ENCODE measurements at regions not wholly inside any gene's neighbourhood (a gene's known extent, or its start where the extent isn't known, plus 50 kb on each side); places are given as distances from the start of the nearest gene placed in this dataset.
A peak's percentile ranks its signal among the peaks of the same experiment; 100 is the strongest.

DNA sequence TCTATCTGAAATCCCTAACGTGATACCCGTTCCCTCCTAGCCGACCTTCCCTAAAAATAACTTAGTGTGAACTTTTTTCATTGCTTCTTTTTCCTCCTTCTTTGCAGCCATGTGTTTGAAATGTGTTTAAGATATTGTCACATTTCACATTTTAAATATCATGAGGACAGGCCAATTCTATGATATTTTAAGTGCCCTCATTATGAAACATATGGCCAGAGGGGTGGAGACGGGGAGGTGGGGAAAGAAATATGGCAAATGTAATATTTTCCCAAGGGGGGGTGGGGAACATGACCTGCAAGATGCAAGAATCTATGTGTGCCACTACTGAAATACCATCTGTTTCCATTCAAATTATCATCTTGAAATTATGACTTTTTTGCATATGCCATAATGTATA lies 1039.2 kb downstream of the AGBL1 start:
- Histone ChIP-seq H3K27ac (no peak overlapping the region), H3K4me3 (no peak overlapping the region), H3K27me3 (no peaks in the 10 kb centered on the region), H3K4me1 (no peaks in the 10 kb centered on the region), H3K9me3 (no peaks in the 10 kb centered on the region), H3K36me3 (no peaks in the 10 kb centered on the region)
- intact Hi-C loops (cut with DNase I; ENCODE audit: low total_unique reads) (no loop called here), in situ Hi-C loops (cut with MboI; ENCODE audit: low sequenced_read_pairs in 4 of 4) (no loop called here)
- TF ChIP-seq POLR2A (IDR thresholded peaks at IDR 0.05) = no peak
- TF ChIP-seq, protein P1, sequence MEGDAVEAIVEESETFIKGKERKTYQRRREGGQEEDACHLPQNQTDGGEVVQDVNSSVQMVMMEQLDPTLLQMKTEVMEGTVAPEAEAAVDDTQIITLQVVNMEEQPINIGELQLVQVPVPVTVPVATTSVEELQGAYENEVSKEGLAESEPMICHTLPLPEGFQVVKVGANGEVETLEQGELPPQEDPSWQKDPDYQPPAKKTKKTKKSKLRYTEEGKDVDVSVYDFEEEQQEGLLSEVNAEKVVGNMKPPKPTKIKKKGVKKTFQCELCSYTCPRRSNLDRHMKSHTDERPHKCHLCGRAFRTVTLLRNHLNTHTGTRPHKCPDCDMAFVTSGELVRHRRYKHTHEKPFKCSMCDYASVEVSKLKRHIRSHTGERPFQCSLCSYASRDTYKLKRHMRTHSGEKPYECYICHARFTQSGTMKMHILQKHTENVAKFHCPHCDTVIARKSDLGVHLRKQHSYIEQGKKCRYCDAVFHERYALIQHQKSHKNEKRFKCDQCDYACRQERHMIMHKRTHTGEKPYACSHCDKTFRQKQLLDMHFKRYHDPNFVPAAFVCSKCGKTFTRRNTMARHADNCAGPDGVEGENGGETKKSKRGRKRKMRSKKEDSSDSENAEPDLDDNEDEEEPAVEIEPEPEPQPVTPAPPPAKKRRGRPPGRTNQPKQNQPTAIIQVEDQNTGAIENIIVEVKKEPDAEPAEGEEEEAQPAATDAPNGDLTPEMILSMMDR (IDR thresholded peaks at IDR 0.05 in 4 of 5, conservative IDR thresholded peaks at IDR 0.05 in 1 of 5) = no peak
- no peak for DNase-seq
- ATAC-seq = no peak

DNA sequence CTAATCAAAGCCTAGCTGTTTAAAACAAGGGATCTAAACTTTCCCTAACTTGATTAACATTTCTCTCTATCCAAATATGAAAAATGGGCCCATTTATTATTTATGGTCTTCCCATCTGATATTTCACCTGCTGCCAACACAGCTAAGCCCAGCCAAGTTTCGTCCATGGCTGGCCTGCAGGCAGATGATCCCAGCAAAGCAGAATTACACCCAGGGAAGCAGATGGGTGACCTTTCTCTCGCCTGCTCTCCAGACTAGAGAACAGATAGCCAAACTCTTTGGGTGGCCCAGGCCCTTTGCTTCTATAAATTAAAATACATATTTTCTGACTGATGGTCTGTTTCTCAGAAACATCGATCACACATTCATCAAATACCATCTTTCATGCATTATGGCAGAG lies 1038.8 kb downstream of the AGBL1 start:
- H3K36me3 ChIP-seq = no peaks in the 10 kb centered on the region
- H3K4me1 ChIP-seq = no peaks in the 10 kb centered on the region
- no peaks in the 10 kb centered on the region for H3K27me3 ChIP-seq
- no peak for DNase-seq
- no peak for ATAC-seq
- no peak overlapping the region for H3K27ac ChIP-seq
- no peaks in the 10 kb centered on the region for H3K9me3 ChIP-seq
- intact Hi-C loops (cut with DNase I; ENCODE audit: low total_unique reads) = no loop called here
- TF ChIP-seq, protein P1 (IDR thresholded peaks at IDR 0.05 in 4 of 5, conservative IDR thresholded peaks at IDR 0.05 in 1 of 5) = no peak
- no peak for TF ChIP-seq POLR2A (IDR thresholded peaks at IDR 0.05)
- no peak overlapping the region for H3K4me3 ChIP-seq
- in situ Hi-C loops (cut with MboI; ENCODE audit: low sequenced_read_pairs in 4 of 4) = no loop called here

DNA sequence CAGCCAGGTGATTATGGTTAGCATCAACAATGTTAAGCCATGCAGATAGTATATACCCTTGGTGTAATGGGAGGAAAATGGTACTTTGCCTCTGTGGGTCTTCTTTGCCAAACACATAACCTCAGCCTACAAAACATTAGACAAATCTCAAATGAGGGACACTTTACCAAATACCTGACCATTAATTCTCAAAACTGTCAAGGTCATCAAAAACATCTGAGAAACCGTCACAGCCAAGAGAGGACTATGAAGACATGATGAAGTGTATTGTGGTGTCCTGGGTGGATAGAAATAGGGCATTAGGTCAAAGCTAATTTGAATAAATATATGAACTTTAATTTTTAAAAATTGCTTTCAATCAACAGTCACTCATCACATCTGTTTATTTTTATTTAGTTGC lies 1036.1 kb downstream of the AGBL1 start:
- Histone ChIP-seq H3K36me3 (no peaks in the 10 kb centered on the region), H3K27ac (no peak overlapping the region), H3K4me3 (no peak overlapping the region), H3K27me3 (no peaks in the 10 kb centered on the region), H3K4me1 (no peaks in the 10 kb centered on the region), H3K9me3 (no peaks in the 10 kb centered on the region)
- DNase-seq (no peak), ATAC-seq (no peak)
- TF ChIP-seq, protein P1 (IDR thresholded peaks at IDR 0.05 in 4 of 5, conservative IDR thresholded peaks at IDR 0.05 in 1 of 5) = no peak
- TF ChIP-seq POLR2A (IDR thresholded peaks at IDR 0.05) = no peak
- intact Hi-C loops (cut with DNase I; ENCODE audit: low total_unique reads) (no loop called here), in situ Hi-C loops (cut with MboI; ENCODE audit: low sequenced_read_pairs in 4 of 4) (no loop called here)

DNA sequence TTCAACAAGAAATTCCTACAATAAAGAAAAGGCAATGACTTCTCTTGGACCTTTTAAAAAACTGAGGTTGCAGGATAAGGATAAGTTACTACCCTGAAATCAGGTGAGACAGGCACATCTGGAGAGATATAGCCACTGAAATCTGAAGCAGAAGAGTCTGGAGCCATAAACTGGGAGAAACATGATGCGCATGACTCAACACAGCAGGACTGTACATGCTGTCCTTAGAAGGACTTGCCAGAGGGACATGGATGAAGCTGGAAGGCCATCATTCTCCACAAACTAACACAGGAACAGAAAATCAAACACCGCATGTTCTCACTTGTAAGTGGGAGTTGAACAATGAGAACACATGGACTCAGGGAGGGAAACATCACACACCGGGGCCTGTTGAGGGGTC lies 1020.2 kb downstream of the AGBL1 start:
- Histone ChIP-seq H3K27ac (peak overlapping the region in 1 of 4 donors; percentile 63), H3K27me3 (no peaks in the 10 kb centered on the region), H3K36me3 (no peaks in the 10 kb centered on the region), H3K4me1 (no peaks in the 10 kb centered on the region), H3K4me3 (no peak overlapping the region), H3K9me3 (no peaks in the 10 kb centered on the region)
- in situ Hi-C loops (cut with MboI; ENCODE audit: low sequenced_read_pairs in 4 of 4) (no loop called here), intact Hi-C loops (cut with DNase I; ENCODE audit: low total_unique reads) (no loop called here)
- DNase-seq (peak in 1 of 2 donors; percentile 49), ATAC-seq (peak; percentile 47 to 100)
- TF ChIP-seq POLR2A (IDR thresholded peaks at IDR 0.05) = no peak
- TF ChIP-seq, protein P1 (IDR thresholded peaks at IDR 0.05 in 4 of 5, conservative IDR thresholded peaks at IDR 0.05 in 1 of 5) = no peak

DNA sequence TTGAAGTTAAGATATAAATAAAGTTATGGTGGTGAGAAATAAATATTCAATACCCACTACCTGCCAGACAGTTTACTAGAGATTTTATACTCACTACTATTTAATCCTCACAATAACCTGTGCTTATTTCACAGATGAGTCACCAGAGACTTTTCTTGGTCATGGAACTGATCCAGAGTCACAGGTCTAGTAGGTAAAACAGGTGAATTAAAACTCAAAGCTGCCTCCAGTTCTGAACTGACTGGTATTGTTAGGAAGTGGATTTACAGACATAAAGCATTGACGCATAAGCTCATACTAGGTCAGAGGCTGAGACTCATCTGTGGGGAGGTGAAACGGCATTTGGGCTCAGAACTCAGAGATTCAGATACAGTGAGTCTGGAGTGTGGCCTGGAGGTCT lies 1009.9 kb downstream of the AGBL1 start:
- intact Hi-C loops (cut with DNase I; ENCODE audit: low total_unique reads) (no loop called here), in situ Hi-C loops (cut with MboI; ENCODE audit: low sequenced_read_pairs in 4 of 4) (no loop called here)
- DNase-seq = no peak
- no peak for ATAC-seq
- Histone ChIP-seq H3K4me1 (no peaks in the 10 kb centered on the region), H3K27me3 (no peaks in the 10 kb centered on the region), H3K9me3 (no peaks in the 10 kb centered on the region), H3K4me3 (no peak overlapping the region), H3K27ac (no peak overlapping the region), H3K36me3 (no peaks in the 10 kb centered on the region)
- TF ChIP-seq POLR2A (IDR thresholded peaks at IDR 0.05) = no peak
- TF ChIP-seq, protein P1 (IDR thresholded peaks at IDR 0.05 in 4 of 5, conservative IDR thresholded peaks at IDR 0.05 in 1 of 5) = no peak
